ENCODE measurements at regions not wholly inside any gene's neighbourhood (a gene's known extent, or its start where the extent isn't known, plus 50 kb on each side); places are given as distances from the start of the nearest gene placed in this dataset.
"Not testable (repeated sequence)": the region's sequence is repeated elsewhere in the genome, so short reads cannot be mapped to it uniquely, and the experiment has no call there.

DNA sequence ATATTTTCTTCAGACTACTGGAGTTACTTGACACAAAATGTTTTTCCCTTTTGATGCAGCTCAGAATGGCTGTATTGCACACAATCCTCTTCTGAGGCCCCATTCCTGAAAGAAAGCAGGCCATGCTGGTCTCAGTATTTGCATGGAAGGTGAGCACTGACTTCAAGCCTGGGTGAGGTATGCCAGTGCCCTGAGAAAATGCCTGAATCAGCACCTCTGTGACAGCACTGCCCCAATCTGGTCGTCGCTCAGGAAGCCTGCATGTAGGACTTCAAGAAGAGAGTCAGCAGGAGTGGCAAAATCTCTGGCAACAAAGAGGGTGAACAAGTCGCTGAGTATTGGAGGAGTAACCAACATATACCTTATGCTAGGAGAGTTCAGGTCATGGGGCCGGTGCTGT lies 425.2 kb upstream of the PIK3R1 start:
- H3K27ac ChIP-seq (ENCODE audit: low read depth) = no peak overlapping the region

GRCh38 chr5:67779893-67780623 lies 435.5 kb upstream of the PIK3R1 start:
- not testable (repeated sequence) for H3K36me3 ChIP-seq (ENCODE audit: insufficient read depth); DNase-seq (ENCODE audit: extremely low spot score); H3K27ac ChIP-seq (ENCODE audit: low read depth); H3K4me1 ChIP-seq (ENCODE audit: insufficient read depth); H3K4me3 ChIP-seq (ENCODE audit: low read depth, low read length)
- 82% methylated on average over 19 of the region's 19 CpGs for WGBS

More for the DNA sequence above, 425.2 kb upstream of the PIK3R1 start:
- Histone ChIP-seq H3K4me3 (ENCODE audit: low read depth, low read length) (no peak overlapping the region), H3K36me3 (ENCODE audit: insufficient read depth) (no peaks in the 10 kb centered on the region), H3K4me1 (ENCODE audit: insufficient read depth) (no peaks in the 10 kb centered on the region)
- DNase-seq (ENCODE audit: extremely low spot score) = no peak
- WGBS = 85% methylated on average over 4 of the region's 4 CpGs

GRCh38 chr5:67774786-67775185 lies 440.8 kb upstream of the PIK3R1 start:
- no peak overlapping the region for H3K27ac ChIP-seq (ENCODE audit: low read depth)
- no peaks in the 10 kb centered on the region for H3K4me1 ChIP-seq (ENCODE audit: insufficient read depth)
- no peak for DNase-seq (ENCODE audit: extremely low spot score)
- H3K4me3 ChIP-seq (ENCODE audit: low read depth, low read length) = no peak overlapping the region
- no peaks in the 10 kb centered on the region for H3K36me3 ChIP-seq (ENCODE audit: insufficient read depth)
- WGBS = 96% methylated on average over 2 of the region's 2 CpGs

- Histone ChIP-seq H3K27ac (ENCODE audit: low read depth) (no peak overlapping the region), H3K4me1 (ENCODE audit: insufficient read depth) (no peaks in the 10 kb centered on the region), H3K4me3 (ENCODE audit: low read depth, low read length) (no peak overlapping the region), H3K36me3 (ENCODE audit: insufficient read depth) (no peaks in the 10 kb centered on the region)
- 66% methylated on average over 2 of the region's 2 CpGs for WGBS
- DNase-seq (ENCODE audit: extremely low spot score) = no peak
These were observed 441.3 kb upstream of the PIK3R1 start for GRCh38 chr5:67774267-67774552.

GRCh38 chr5:67773411-67774266 lies 441.9 kb upstream of the PIK3R1 start:
- 87% methylated on average over 3 of the region's 3 CpGs for WGBS
- Histone ChIP-seq H3K4me3 (ENCODE audit: low read depth, low read length) (no peak overlapping the region), H3K36me3 (ENCODE audit: insufficient read depth) (no peaks in the 10 kb centered on the region), H3K4me1 (ENCODE audit: insufficient read depth) (no peaks in the 10 kb centered on the region), H3K27ac (ENCODE audit: low read depth) (no peak overlapping the region)
- no peak for DNase-seq (ENCODE audit: extremely low spot score)

DNA sequence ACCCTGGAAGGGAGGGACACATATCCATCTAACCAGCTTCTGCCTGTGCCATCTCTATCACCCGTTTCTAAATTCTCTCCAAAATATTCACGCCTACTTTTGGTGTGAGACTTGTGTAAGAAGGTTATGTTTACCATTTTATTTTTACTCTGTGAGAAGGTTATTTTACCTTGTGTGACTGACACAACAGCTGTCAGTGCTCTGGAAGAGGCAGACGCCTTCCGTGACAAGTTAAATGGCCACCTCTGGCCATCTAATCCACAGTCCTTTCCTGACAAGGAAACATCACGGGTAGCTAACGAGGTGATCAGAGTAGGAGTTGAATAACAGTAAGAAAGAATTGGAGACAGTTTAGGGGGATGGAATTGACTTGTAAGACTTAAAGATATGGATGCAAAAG lies 443.8 kb upstream of the PIK3R1 start:
- H3K4me3 ChIP-seq (ENCODE audit: low read depth, low read length) = no peak overlapping the region
- H3K27ac ChIP-seq (ENCODE audit: low read depth) = no peak overlapping the region
- peaks cover 2% of the 10 kb centered on the region for H3K36me3 ChIP-seq (ENCODE audit: insufficient read depth)
- no peaks in the 10 kb centered on the region for H3K4me1 ChIP-seq (ENCODE audit: insufficient read depth)
- DNase-seq (ENCODE audit: extremely low spot score) = no peak
- WGBS = 93% methylated on average over 6 of the region's 6 CpGs

GRCh38 chr5:67771221-67771620 lies 444.3 kb upstream of the PIK3R1 start:
- Histone ChIP-seq H3K27ac (ENCODE audit: low read depth) (no peak overlapping the region), H3K4me1 (ENCODE audit: insufficient read depth) (no peaks in the 10 kb centered on the region), H3K36me3 (ENCODE audit: insufficient read depth) (peaks cover 2% of the 10 kb centered on the region), H3K4me3 (ENCODE audit: low read depth, low read length) (no peak overlapping the region)
- DNase-seq (ENCODE audit: extremely low spot score) = no peak
- WGBS = 55% methylated on average over 2 of the region's 2 CpGs

GRCh38 chr5:67770431-67771025 lies 445.0 kb upstream of the PIK3R1 start:
- Histone ChIP-seq H3K27ac (ENCODE audit: low read depth) (no peak overlapping the region), H3K36me3 (ENCODE audit: insufficient read depth) (peaks cover 2% of the 10 kb centered on the region), H3K4me1 (ENCODE audit: insufficient read depth) (no peaks in the 10 kb centered on the region), H3K4me3 (ENCODE audit: low read depth, low read length) (no peak overlapping the region)
- no peak for DNase-seq (ENCODE audit: extremely low spot score)
- WGBS = 82% methylated on average over 5 of the region's 5 CpGs

- Histone ChIP-seq H3K4me3 (ENCODE audit: low read depth, low read length) (no peak overlapping the region), H3K4me1 (ENCODE audit: insufficient read depth) (no peaks in the 10 kb centered on the region), H3K27ac (ENCODE audit: low read depth) (no peak overlapping the region), H3K36me3 (ENCODE audit: insufficient read depth) (peaks cover 2% of the 10 kb centered on the region)
- DNase-seq (ENCODE audit: extremely low spot score) = no peak
- 81% methylated on average over 2 of the region's 2 CpGs for WGBS
These were observed 449.9 kb upstream of the PIK3R1 start for GRCh38 chr5:67765697-67766096.

GRCh38 chr5:67757771-67758170 lies 457.8 kb upstream of the PIK3R1 start:
- H3K4me3 ChIP-seq (ENCODE audit: low read depth, low read length); DNase-seq (ENCODE audit: extremely low spot score); H3K27ac ChIP-seq (ENCODE audit: low read depth); H3K4me1 ChIP-seq (ENCODE audit: insufficient read depth); H3K36me3 ChIP-seq (ENCODE audit: insufficient read depth): not testable (repeated sequence)
- 93% methylated on average over 10 of the region's 10 CpGs for whole genome bisulfite sequencing

DNA sequence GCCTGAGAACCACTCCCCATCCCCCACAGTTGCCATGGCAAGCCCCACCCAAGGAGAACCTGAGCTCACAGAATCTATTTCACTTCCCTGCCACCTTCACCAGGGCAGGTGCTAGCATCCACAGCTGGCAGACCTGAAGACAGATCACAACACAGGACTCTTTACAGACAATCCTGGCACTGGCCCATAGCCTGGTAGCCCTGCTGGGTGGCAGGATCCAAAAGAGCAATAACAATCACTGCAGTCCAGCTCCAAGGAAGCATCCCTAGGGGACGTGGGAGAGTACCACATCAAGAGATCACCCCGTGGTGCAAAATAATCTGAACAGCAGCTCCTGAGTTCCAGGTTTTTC lies 463.2 kb upstream of the PIK3R1 start:
- Histone ChIP-seq H3K4me1 (ENCODE audit: insufficient read depth) (no peaks in the 10 kb centered on the region), H3K27ac (ENCODE audit: low read depth) (no peak overlapping the region), H3K4me3 (ENCODE audit: low read depth, low read length) (no peak overlapping the region), H3K36me3 (ENCODE audit: insufficient read depth) (no peaks in the 10 kb centered on the region)
- WGBS = 95% methylated on average over 2 of the region's 2 CpGs
- no peak for DNase-seq (ENCODE audit: extremely low spot score)

GRCh38 chr5:67748165-67748690 lies 467.3 kb upstream of the PIK3R1 start:
- Histone ChIP-seq H3K27ac (ENCODE audit: low read depth) (no peak overlapping the region), H3K4me1 (ENCODE audit: insufficient read depth) (no peaks in the 10 kb centered on the region), H3K4me3 (ENCODE audit: low read depth, low read length) (no peak overlapping the region), H3K36me3 (ENCODE audit: insufficient read depth) (no peaks in the 10 kb centered on the region)
- no peak for DNase-seq (ENCODE audit: extremely low spot score)
- WGBS = 40% methylated on average over 1 of the region's 1 CpG

DNA sequence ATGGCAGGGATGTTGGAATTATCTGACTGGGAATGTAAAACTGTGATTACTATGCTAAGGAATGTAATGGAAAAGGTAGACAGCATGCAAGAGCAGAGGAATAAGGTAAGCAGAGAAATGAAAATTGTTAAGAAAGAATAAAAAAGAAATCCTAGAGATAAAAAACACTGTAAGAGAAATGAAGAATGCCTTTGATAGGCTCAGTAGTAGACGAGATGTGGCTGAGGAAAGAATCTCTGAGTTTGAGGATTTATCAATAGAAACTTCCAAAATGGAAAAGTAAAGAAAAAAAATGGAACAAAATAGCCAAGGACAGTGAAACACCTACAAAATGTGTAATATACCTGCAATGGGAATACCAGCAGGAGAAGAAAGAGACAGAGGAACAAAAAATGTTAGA lies 468.5 kb upstream of the PIK3R1 start:
- no peak for DNase-seq (ENCODE audit: extremely low spot score)
- 95% methylated on average over 1 of the region's 1 CpG for WGBS

DNA sequence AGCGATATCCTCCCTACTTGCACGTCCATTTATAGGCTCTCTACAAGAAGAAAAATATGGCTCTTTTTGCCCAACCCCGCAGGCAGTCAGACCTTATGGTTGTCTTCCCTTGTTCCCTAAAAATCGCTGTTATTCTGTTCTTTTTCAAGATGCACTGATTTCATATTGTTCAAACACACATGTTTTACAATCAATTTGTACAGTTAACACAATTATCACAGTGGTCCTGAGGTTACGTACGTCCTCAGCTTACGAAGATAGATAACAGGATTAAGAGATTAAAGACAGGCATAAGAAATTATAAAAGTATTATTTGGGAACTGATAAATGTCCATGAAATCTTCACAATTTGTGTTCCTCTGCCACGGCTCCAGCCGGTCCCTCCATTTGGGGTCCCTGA lies 468.9 kb upstream of the PIK3R1 start:
- 94% methylated on average over 9 of the region's 9 CpGs for WGBS

More for the DNA sequence above, 468.5 kb upstream of the PIK3R1 start:
- Histone ChIP-seq H3K4me3 (ENCODE audit: low read depth, low read length) (no peak overlapping the region), H3K27ac (ENCODE audit: low read depth) (no peak overlapping the region), H3K36me3 (ENCODE audit: insufficient read depth) (no peaks in the 10 kb centered on the region), H3K4me1 (ENCODE audit: insufficient read depth) (no peaks in the 10 kb centered on the region)

More for the DNA sequence above, 468.9 kb upstream of the PIK3R1 start:
- H3K27ac ChIP-seq (ENCODE audit: low read depth); H3K4me3 ChIP-seq (ENCODE audit: low read depth, low read length); DNase-seq (ENCODE audit: extremely low spot score); H3K4me1 ChIP-seq (ENCODE audit: insufficient read depth); H3K36me3 ChIP-seq (ENCODE audit: insufficient read depth): not testable (repeated sequence)

Measured in urinary bladder (tissue), 3 donors.